ENCODE measurements at regions not wholly inside any gene's neighbourhood (a gene's known extent, or its start where the extent isn't known, plus 50 kb on each side); places are given as distances from the start of the nearest gene placed in this dataset.

DNA sequence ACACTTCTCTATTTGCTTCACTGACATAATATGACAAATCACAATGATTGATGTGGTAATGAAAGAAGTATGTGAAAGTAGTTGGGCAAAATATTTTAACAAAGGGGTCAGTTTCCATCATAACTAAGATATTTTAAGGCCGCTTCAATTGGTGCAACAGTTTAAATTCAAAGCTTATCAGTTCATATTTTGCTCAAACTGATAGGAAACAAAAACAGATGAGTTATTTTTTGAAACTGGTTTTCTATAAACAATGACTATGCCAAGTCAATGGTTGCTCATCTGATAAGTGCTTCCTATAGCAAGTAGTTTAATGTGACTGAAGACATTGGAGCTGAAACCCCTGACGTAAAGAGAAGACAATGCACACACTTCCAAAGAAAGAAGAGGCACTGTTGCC lies 1290.7 kb downstream of the SUCLG1 start:
- Histone ChIP-seq H3K9me3 (ENCODE audit: control insufficient read depth, insufficient read depth, low read length) (no peaks in the 10 kb centered on the region), H3K27me3 (ENCODE audit: control insufficient read depth, insufficient read depth, low read length) (no peaks in the 10 kb centered on the region), H3K36me3 (ENCODE audit: control insufficient read depth, insufficient read depth, low read length) (no peaks in the 10 kb centered on the region), H3K4me1 (ENCODE audit: control insufficient read depth, insufficient read depth, low read length) (no peaks in the 10 kb centered on the region), H3K4me3 (ENCODE audit: low read length) (no peak overlapping the region), H3K27ac (ENCODE audit: low read length) (no peak overlapping the region)
- Mint-ChIP-seq H3K27ac (no peak overlapping the region), H3K36me3 (no peaks in the 10 kb centered on the region), H3K27me3 (ENCODE audit: low read depth in 2 of 2) (no peaks in the 10 kb centered on the region), H3K4me1 (no peaks in the 10 kb centered on the region), H3K4me3 (no peak overlapping the region), H3K9me3 (peaks cover 15 to 20% of the 10 kb centered on the region in 2 donors)
- DNase-seq (no peak), ATAC-seq (no peak)
- intact Hi-C loops (cut with micrococcal nuclease): no loop called here
- TF ChIP-seq, protein P1, sequence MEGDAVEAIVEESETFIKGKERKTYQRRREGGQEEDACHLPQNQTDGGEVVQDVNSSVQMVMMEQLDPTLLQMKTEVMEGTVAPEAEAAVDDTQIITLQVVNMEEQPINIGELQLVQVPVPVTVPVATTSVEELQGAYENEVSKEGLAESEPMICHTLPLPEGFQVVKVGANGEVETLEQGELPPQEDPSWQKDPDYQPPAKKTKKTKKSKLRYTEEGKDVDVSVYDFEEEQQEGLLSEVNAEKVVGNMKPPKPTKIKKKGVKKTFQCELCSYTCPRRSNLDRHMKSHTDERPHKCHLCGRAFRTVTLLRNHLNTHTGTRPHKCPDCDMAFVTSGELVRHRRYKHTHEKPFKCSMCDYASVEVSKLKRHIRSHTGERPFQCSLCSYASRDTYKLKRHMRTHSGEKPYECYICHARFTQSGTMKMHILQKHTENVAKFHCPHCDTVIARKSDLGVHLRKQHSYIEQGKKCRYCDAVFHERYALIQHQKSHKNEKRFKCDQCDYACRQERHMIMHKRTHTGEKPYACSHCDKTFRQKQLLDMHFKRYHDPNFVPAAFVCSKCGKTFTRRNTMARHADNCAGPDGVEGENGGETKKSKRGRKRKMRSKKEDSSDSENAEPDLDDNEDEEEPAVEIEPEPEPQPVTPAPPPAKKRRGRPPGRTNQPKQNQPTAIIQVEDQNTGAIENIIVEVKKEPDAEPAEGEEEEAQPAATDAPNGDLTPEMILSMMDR (IDR thresholded peaks at IDR 0.05): no peak
- whole genome bisulfite sequencing (ENCODE audit: insufficient coverage): 73% methylated on average over 2 of the region's 2 CpGs

DNA sequence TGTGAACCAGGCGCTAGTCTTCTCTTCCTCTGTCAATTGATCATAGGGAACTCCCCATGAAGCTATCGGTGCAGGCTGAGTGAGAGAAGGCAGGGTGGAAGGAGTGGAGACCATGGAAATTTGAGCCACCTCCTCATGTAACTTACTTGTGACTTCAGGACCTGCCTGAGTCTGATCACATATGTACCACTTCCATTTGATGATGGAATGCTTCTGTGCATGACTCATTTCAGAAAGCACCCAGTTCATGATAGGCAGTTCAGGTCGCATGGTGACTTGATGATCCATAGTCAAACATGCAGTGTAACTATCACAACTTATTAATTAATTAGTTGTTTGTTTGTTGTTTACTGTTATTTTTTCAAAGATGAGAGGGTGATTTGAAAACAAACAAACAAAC lies 1296.7 kb downstream of the SUCLG1 start:
- no peak overlapping the region for H3K27ac Mint-ChIP-seq
- no peak overlapping the region for H3K4me3 Mint-ChIP-seq
- H3K36me3 Mint-ChIP-seq: no peaks in the 10 kb centered on the region
- WGBS (ENCODE audit: insufficient coverage): 71% methylated on average over 1 of the region's 3 CpGs
- intact Hi-C loops (cut with micrococcal nuclease): no loop called here
- peaks cover 9 to 15% of the 10 kb centered on the region in 2 donors for H3K9me3 Mint-ChIP-seq
- H3K4me1 Mint-ChIP-seq: no peaks in the 10 kb centered on the region
- no peaks in the 10 kb centered on the region for H3K9me3 ChIP-seq (ENCODE audit: control insufficient read depth, insufficient read depth, low read length)
- H3K27ac ChIP-seq (ENCODE audit: low read length): no peak overlapping the region
- H3K4me1 ChIP-seq (ENCODE audit: control insufficient read depth, insufficient read depth, low read length): no peaks in the 10 kb centered on the region
- H3K36me3 ChIP-seq (ENCODE audit: control insufficient read depth, insufficient read depth, low read length): no peaks in the 10 kb centered on the region
- TF ChIP-seq, protein P1 (IDR thresholded peaks at IDR 0.05): no peak
- no peak for DNase-seq
- no peak overlapping the region for H3K4me3 ChIP-seq (ENCODE audit: low read length)
- ATAC-seq: no peak
- no peaks in the 10 kb centered on the region for H3K27me3 Mint-ChIP-seq (ENCODE audit: low read depth in 2 of 2)
- H3K27me3 ChIP-seq (ENCODE audit: control insufficient read depth, insufficient read depth, low read length): no peaks in the 10 kb centered on the region

DNA sequence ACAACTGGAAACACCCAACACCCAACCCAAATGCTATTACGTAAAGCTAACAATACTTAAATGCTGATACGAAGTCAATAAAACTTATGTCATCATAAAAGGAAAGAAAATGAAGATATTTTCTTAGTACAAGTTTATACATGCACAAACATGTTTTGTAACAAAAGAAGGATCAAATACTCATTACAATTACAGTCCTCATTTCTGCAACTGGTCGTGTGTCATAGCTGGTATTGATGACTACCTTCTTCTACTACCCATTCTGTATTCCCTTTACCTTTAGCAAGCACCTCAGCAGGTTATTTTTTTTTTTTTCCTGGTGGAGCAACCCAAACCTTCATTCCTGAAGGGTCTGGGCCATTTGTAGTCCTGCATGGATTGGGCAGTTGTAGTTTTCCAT lies 1298.5 kb downstream of the SUCLG1 start:
- Mint-ChIP-seq H3K4me1 (no peaks in the 10 kb centered on the region), H3K36me3 (no peaks in the 10 kb centered on the region), H3K4me3 (no peak overlapping the region), H3K9me3 (peaks cover 7 to 15% of the 10 kb centered on the region in 2 donors), H3K27me3 (ENCODE audit: low read depth in 2 of 2) (no peaks in the 10 kb centered on the region), H3K27ac (no peak overlapping the region)
- Histone ChIP-seq H3K27ac (ENCODE audit: low read length) (no peak overlapping the region), H3K36me3 (ENCODE audit: control insufficient read depth, insufficient read depth, low read length) (no peaks in the 10 kb centered on the region), H3K27me3 (ENCODE audit: control insufficient read depth, insufficient read depth, low read length) (no peaks in the 10 kb centered on the region), H3K9me3 (ENCODE audit: control insufficient read depth, insufficient read depth, low read length) (no peaks in the 10 kb centered on the region), H3K4me1 (ENCODE audit: control insufficient read depth, insufficient read depth, low read length) (no peaks in the 10 kb centered on the region), H3K4me3 (ENCODE audit: low read length) (no peak overlapping the region)
- no peak for ATAC-seq
- 65% methylated on average over 2 of the region's 3 CpGs for WGBS (ENCODE audit: insufficient coverage)
- TF ChIP-seq, protein P1 (IDR thresholded peaks at IDR 0.05): no peak
- intact Hi-C loops (cut with micrococcal nuclease): no loop called here
- no peak for DNase-seq

GRCh38 chr2:83155826-83156225 lies 1303.3 kb downstream of the SUCLG1 start:
- Histone ChIP-seq H3K9me3 (ENCODE audit: control insufficient read depth, insufficient read depth, low read length) (peaks cover 3% of the 10 kb centered on the region), H3K36me3 (ENCODE audit: control insufficient read depth, insufficient read depth, low read length) (no peaks in the 10 kb centered on the region), H3K4me3 (ENCODE audit: low read length) (no peak overlapping the region), H3K4me1 (ENCODE audit: control insufficient read depth, insufficient read depth, low read length) (no peaks in the 10 kb centered on the region), H3K27ac (ENCODE audit: low read length) (no peak overlapping the region), H3K27me3 (ENCODE audit: control insufficient read depth, insufficient read depth, low read length) (no peaks in the 10 kb centered on the region)
- Mint-ChIP-seq H3K4me3 (no peak overlapping the region), H3K4me1 (no peaks in the 10 kb centered on the region), H3K9me3 (peaks cover 12 to 17% of the 10 kb centered on the region in 2 donors), H3K27me3 (ENCODE audit: low read depth in 2 of 2) (no peaks in the 10 kb centered on the region), H3K36me3 (no peaks in the 10 kb centered on the region), H3K27ac (no peak overlapping the region)
- ATAC-seq (no peak), DNase-seq (no peak)
- intact Hi-C loops (cut with micrococcal nuclease): no loop called here
- TF ChIP-seq, protein P1 (IDR thresholded peaks at IDR 0.05): no peak
- 84% methylated on average over 7 of the region's 8 CpGs for WGBS (ENCODE audit: insufficient coverage)

All from natural killer cell (primary cell).